Dermis blood vessel endothelial cell (primary cell): ENCODE measurements at regions not wholly inside any gene's neighbourhood (a gene's known extent, or its start where the extent isn't known, plus 50 kb on each side); places are given as distances from the start of the nearest gene placed in this dataset.
"Not testable (repeated sequence)": the region's sequence is repeated elsewhere in the genome, so short reads cannot be mapped to it uniquely, and the experiment has no call there.

ENCODE experiments used
- DNase-seq: peaks from one replicate; pipeline ENCODE4 v3.0.0; 2010

GRCh38 chr5:75839547-75839946, 122.3 kb upstream of the POC5 start:
- no peak for DNase-seq

GRCh38 chr5:75837258-75837841, 120.1 kb upstream of the POC5 start:
- DNase-seq = no peak

- no peak for DNase-seq
These were observed 114.3 kb upstream of the POC5 start for GRCh38 chr5:75831561-75831960.

- no peak for DNase-seq
These were observed 110.8 kb upstream of the POC5 start for GRCh38 chr5:75828029-75828428.

GRCh38 chr5:75824323-75824722, 107.1 kb upstream of the POC5 start:
- DNase-seq = no peak

- DNase-seq = no peak
These were observed 106.6 kb upstream of the POC5 start for GRCh38 chr5:75823811-75824210.

GRCh38 chr5:75818661-75819060, 101.4 kb upstream of the POC5 start:
- DNase-seq = no peak

GRCh38 chr5:75799695-75800094, 82.5 kb upstream of the POC5 start:
- DNase-seq = not testable (repeated sequence)

GRCh38 chr5:75769338-75769737, 52.1 kb upstream of the POC5 start:
- DNase-seq = not testable (repeated sequence)
